Osteocyte (in vitro differentiated cells): ENCODE measurements at regions not wholly inside any gene's neighbourhood (a gene's known extent, or its start where the extent isn't known, plus 50 kb on each side); places are given as distances from the start of the nearest gene placed in this dataset.

Experiments used
- DNase-seq: peaks from one replicate; pipeline ENCODE4 v3.0.0; 2021; ENCODE audit warnings: mixed read lengths; ENCODE audit not compliant: unreplicated experiment; ENCODE audit errors: extremely low spot score
- H3K27ac Mint-ChIP-seq: one replicate; pipeline ENCODE4 v1.8.0; 2021; ENCODE audit warnings: mild to moderate bottlenecking, mixed read lengths; ENCODE audit not compliant: unreplicated experiment
- H3K27me3 Mint-ChIP-seq: one replicate; pipeline ENCODE4 v1.8.0; 2021; ENCODE audit warnings: mixed read lengths; ENCODE audit not compliant: unreplicated experiment
- H3K36me3 Mint-ChIP-seq: one replicate; pipeline ENCODE4 v1.8.0; 2021; ENCODE audit warnings: mixed read lengths; ENCODE audit not compliant: unreplicated experiment
- H3K4me1 Mint-ChIP-seq: one replicate; pipeline ENCODE4 v1.8.0; 2021; ENCODE audit warnings: mixed read lengths; ENCODE audit not compliant: unreplicated experiment
- H3K4me3 Mint-ChIP-seq: one replicate; pipeline ENCODE4 v1.8.0; 2021; ENCODE audit warnings: mild to moderate bottlenecking, moderate library complexity, mixed read lengths; ENCODE audit not compliant: unreplicated experiment
- H3K9me3 Mint-ChIP-seq: one replicate; pipeline ENCODE4 v1.8.0; 2021; ENCODE audit warnings: mixed read lengths; ENCODE audit not compliant: unreplicated experiment
- TF ChIP-seq, protein P1 (sequence below): fragments of 200-600 bp; sonication (generic); IDR thresholded peaks from 2 replicates; pipeline ENCODE4 v1.5.0; 2021; ENCODE audit warnings: antibody characterized with exemption, mild to moderate bottlenecking, moderate library complexity

DNA sequence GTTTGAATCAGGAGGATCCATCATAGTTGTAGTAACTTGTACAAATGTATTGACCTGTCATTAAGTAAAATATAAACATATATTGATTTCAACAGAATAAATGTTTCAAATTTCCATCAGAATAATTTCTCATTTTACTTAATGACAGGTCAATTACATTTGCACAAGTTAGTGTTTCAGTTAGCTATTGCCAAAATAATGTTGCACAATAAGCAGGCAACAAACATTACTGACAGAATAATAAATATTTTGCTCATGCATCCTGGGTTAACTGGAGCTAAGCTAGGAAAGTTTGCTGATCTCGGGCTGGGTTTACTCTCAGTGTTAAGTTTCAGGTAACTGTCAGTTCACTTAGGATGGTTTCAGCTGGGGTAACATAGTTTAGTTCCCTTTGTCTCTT is 822.4 kb downstream of the KCNT2 start:
- DNase-seq = no peak
- H3K36me3 Mint-ChIP-seq = no peaks in the 10 kb centered on the region
- peaks cover 3% of the 10 kb centered on the region for H3K9me3 Mint-ChIP-seq
- TF ChIP-seq, protein P1, sequence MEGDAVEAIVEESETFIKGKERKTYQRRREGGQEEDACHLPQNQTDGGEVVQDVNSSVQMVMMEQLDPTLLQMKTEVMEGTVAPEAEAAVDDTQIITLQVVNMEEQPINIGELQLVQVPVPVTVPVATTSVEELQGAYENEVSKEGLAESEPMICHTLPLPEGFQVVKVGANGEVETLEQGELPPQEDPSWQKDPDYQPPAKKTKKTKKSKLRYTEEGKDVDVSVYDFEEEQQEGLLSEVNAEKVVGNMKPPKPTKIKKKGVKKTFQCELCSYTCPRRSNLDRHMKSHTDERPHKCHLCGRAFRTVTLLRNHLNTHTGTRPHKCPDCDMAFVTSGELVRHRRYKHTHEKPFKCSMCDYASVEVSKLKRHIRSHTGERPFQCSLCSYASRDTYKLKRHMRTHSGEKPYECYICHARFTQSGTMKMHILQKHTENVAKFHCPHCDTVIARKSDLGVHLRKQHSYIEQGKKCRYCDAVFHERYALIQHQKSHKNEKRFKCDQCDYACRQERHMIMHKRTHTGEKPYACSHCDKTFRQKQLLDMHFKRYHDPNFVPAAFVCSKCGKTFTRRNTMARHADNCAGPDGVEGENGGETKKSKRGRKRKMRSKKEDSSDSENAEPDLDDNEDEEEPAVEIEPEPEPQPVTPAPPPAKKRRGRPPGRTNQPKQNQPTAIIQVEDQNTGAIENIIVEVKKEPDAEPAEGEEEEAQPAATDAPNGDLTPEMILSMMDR = no peak
- H3K4me1 Mint-ChIP-seq = no peaks in the 10 kb centered on the region
- no peak overlapping the region for H3K4me3 Mint-ChIP-seq
- no peak overlapping the region for H3K27ac Mint-ChIP-seq
- H3K27me3 Mint-ChIP-seq = no peaks in the 10 kb centered on the region

DNA sequence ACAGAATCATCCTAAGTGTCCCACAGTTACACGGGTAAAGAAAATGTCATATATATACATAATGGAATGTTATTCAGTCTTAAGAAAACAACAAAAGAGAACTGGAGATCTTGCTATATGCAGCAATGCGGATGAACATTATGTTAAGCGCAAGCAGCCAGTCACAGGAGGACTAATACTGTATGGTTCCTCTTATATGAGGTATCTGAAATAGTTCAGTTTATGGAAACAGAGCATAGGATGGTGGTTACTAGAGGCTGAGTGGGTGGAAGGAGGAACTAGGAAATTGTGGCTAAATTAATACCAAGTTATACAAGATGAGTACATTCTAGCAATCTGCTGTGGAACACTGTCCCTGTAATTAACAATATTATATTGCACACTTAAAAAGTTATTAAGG is 834.3 kb downstream of the KCNT2 start:
- DNase-seq = no peak
- no peaks in the 10 kb centered on the region for H3K36me3 Mint-ChIP-seq
- TF ChIP-seq, protein P1 = no peak
- H3K27ac Mint-ChIP-seq = no peak overlapping the region
- H3K4me3 Mint-ChIP-seq = no peak overlapping the region
- H3K27me3 Mint-ChIP-seq = no peaks in the 10 kb centered on the region
- H3K9me3 Mint-ChIP-seq = no peaks in the 10 kb centered on the region
- H3K4me1 Mint-ChIP-seq = peaks cover 2% of the 10 kb centered on the region

DNA sequence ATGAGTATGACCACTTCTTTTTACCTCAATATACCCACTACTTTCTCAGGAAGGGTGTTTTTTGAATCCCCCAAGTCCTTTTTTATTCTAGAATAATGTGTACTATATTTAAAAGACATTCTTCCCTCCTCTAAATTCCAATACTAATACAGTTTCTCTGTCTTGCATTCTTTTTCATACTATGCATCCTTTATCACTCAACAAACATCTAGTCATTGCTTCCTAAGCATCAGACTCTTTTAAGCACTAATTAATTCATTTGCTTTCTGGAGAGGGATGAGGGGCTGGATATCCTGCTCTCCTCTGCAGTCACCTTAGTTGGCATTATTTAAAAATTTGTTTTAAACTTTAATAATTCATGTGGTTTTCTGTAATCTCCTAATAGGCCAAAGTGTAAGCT is 838.8 kb downstream of the KCNT2 start:
- H3K27me3 Mint-ChIP-seq = no peaks in the 10 kb centered on the region
- H3K4me3 Mint-ChIP-seq = no peak overlapping the region
- TF ChIP-seq, protein P1 = no peak
- peaks cover 7% of the 10 kb centered on the region for H3K4me1 Mint-ChIP-seq
- H3K36me3 Mint-ChIP-seq = no peaks in the 10 kb centered on the region
- DNase-seq = no peak
- no peaks in the 10 kb centered on the region for H3K9me3 Mint-ChIP-seq
- no peak overlapping the region for H3K27ac Mint-ChIP-seq

DNA sequence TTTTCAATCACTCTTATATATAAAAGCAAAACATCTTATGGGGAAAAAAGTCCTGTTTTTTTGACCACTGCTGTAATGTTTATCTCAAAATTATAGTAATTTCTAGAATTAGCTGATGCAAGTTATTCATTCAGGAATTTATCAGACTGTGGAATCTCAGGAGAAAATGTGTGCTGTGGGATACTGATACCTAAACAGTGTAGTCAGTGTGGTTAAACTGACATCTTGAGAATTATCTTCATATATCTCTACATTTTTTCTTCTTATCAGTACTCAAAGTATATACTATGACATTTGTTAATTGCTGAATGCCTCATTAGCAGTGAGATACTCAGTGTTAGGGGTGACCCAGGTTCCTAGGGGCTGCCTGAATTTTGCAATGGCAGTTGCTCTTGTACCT is 839.3 kb downstream of the KCNT2 start:
- H3K4me1 Mint-ChIP-seq = peaks cover 7% of the 10 kb centered on the region
- H3K4me3 Mint-ChIP-seq = no peak overlapping the region
- H3K27me3 Mint-ChIP-seq = no peaks in the 10 kb centered on the region
- DNase-seq = no peak
- H3K9me3 Mint-ChIP-seq = no peaks in the 10 kb centered on the region
- no peaks in the 10 kb centered on the region for H3K36me3 Mint-ChIP-seq
- H3K27ac Mint-ChIP-seq = no peak overlapping the region
- TF ChIP-seq, protein P1 = no peak

DNA sequence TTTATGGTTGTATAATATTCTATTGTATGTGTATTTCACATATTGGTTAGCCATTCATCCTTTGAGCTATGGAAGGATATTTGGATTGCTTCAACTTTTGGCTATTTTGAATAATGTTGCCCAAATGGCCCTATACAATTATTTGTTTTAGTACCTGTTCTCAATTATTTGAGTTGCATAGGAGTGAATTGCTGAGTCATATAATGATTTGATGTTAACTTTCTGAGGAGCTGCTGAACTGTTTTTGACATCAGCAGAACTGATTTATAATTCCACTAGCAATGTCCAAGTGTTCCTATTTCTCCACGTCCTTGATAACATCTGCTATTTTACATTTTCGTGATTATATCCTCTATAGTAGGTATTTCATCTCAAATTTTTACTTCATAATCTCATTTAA is 839.9 kb downstream of the KCNT2 start:
- Mint-ChIP-seq H3K4me1 (peaks cover 5% of the 10 kb centered on the region), H3K9me3 (no peaks in the 10 kb centered on the region), H3K27ac (no peak overlapping the region), H3K4me3 (no peak overlapping the region), H3K36me3 (no peaks in the 10 kb centered on the region), H3K27me3 (no peaks in the 10 kb centered on the region)
- TF ChIP-seq, protein P1 = no peak
- DNase-seq = no peak
